ENCODE measurements at regions not wholly inside any gene's neighbourhood (a gene's known extent, or its start where the extent isn't known, plus 50 kb on each side); places are given as distances from the start of the nearest gene placed in this dataset.

DNA sequence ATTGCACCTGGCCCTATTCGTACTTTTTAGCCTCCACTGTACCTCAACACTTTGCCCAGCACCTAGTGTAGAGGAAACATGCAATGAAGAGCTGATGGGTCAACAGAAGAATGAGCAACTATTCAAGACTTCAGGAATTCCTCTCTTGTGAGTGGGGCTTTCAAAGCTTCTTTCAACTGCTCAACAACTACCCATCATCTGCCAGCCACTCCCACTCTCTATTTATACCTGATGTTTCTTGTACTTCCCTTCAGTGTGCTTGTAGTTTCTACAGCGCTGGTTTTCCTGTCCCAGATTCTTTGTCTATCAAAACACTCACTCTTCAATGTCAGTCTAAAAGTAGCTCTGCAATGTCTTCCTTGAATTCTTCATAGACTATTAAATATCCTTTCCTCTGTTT lies 168.3 kb upstream of the LPP start:
- FAIRE-seq (peak; percentile 43), DNase-seq (ENCODE audit: low read depth, low spot score) (no peak)
- intact Hi-C loops (cut with micrococcal nuclease) (loop anchor here (5.0 kb wide), 2 partner anchors 243 to 972 kb away; no protein-coding TSS in a partner anchor), dilution Hi-C loops (cut with MboI; ENCODE audit: extremely low pct_ligation_motif_present, low sequenced_read_pairs) (no loop called here)
- no peaks in the 10 kb centered on the region for H3K79me2 ChIP-seq (ENCODE audit: control insufficient read depth, insufficient read depth, low read length)
- CTCF ChIA-PET = interaction anchor here (0.8 to 1.4 kb wide), 3 partner anchors 10 to 186 kb away, joined by 3 to 6 read pairs (median 3); no protein-coding TSS in a partner anchor
- peaks cover 15% of the 10 kb centered on the region for H3K4me1 ChIP-seq (ENCODE audit: control insufficient read depth, extremely low read depth, insufficient read depth, low read length)
- no TSS peak for BruUV-seq (replicated peaks)
- H3K9ac ChIP-seq (replicated peaks; ENCODE audit: extremely low read depth, insufficient read depth, low read length) = no peak overlapping the region
- TF ChIP-seq POLR2AphosphoS5 (IDR thresholded peaks at IDR 0.05; ENCODE audit: insufficient read depth, low read depth, low read length) (no peak), POLR2A (IDR thresholded peaks at IDR 0.05; ENCODE audit: low read depth, low read length) (no peak), EZH2 (IDR thresholded peaks at IDR 0.05; ENCODE audit: borderline replicate concordance, low read depth, low read length, severe bottlenecking) (no peak), JUN (IDR thresholded peaks at IDR 0.05; ENCODE audit: borderline replicate concordance, insufficient read depth, insufficient read length, low read depth) (no peak), FOS (IDR thresholded peaks at IDR 0.05; ENCODE audit: borderline replicate concordance, insufficient read depth, low read length) (no peak), GATA2 (IDR thresholded peaks at IDR 0.05; ENCODE audit: insufficient read depth, insufficient read length, low read depth, low read length) (no peak), MYC (IDR thresholded peaks at IDR 0.05; ENCODE audit: low read depth, low read length) (no peak)
- TF ChIP-seq, protein P1, sequence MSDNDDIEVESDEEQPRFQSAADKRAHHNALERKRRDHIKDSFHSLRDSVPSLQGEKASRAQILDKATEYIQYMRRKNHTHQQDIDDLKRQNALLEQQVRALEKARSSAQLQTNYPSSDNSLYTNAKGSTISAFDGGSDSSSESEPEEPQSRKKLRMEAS (IDR thresholded peaks at IDR 0.05; ENCODE audit: insufficient read depth, insufficient read length) = no peak
- TF ChIP-seq, protein P2, sequence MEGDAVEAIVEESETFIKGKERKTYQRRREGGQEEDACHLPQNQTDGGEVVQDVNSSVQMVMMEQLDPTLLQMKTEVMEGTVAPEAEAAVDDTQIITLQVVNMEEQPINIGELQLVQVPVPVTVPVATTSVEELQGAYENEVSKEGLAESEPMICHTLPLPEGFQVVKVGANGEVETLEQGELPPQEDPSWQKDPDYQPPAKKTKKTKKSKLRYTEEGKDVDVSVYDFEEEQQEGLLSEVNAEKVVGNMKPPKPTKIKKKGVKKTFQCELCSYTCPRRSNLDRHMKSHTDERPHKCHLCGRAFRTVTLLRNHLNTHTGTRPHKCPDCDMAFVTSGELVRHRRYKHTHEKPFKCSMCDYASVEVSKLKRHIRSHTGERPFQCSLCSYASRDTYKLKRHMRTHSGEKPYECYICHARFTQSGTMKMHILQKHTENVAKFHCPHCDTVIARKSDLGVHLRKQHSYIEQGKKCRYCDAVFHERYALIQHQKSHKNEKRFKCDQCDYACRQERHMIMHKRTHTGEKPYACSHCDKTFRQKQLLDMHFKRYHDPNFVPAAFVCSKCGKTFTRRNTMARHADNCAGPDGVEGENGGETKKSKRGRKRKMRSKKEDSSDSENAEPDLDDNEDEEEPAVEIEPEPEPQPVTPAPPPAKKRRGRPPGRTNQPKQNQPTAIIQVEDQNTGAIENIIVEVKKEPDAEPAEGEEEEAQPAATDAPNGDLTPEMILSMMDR (IDR thresholded peaks at IDR 0.05; ENCODE audit: extremely low read depth in 1 of 2, insufficient read depth in 1 of 2, low read depth in 1 of 2, low read length in 2 of 2) = no peak
- H3K27ac ChIP-seq (ENCODE audit: insufficient read depth, low read depth, low read length) = no peak overlapping the region
- H3K36me3 ChIP-seq (ENCODE audit: control insufficient read depth in 2 of 2, extremely low read depth in 1 of 2, insufficient read depth in 2 of 2, low read length in 2 of 2) = no peaks in the 10 kb centered on the region
- POLR2A ChIA-PET = no interaction called here
- no peaks in the 10 kb centered on the region for H3K9me3 ChIP-seq (replicated peaks; ENCODE audit: control insufficient read depth, insufficient read depth, low read length)
- no peak overlapping the region for H3K4me3 ChIP-seq (replicated peaks in 1 of 3; ENCODE audit: insufficient read depth in 1 of 3, low read depth in 1 of 3, low read length in 3 of 3)
- H2AFZ ChIP-seq (ENCODE audit: low read depth, low read length) = no peak overlapping the region
- H3K9me1 ChIP-seq (replicated peaks; ENCODE audit: control insufficient read depth, extremely low read depth, insufficient read depth, low read length) = no peaks in the 10 kb centered on the region
- no peaks in the 10 kb centered on the region for H3K27me3 ChIP-seq (ENCODE audit: control insufficient read depth in 2 of 2, insufficient read depth in 2 of 2, low read length in 2 of 2)
- peak overlapping the region; percentile 6 for H3K4me2 ChIP-seq (ENCODE audit: insufficient read depth, low read length)
- H4K20me1 ChIP-seq (replicated peaks; ENCODE audit: control insufficient read depth, extremely low read depth, insufficient read depth, low read length) = no peaks in the 10 kb centered on the region
